Stimulated activated CD4-positive, alpha-beta T cell treated with anti-CD3 and anti-CD28 coated beads, TNF-alpha, amount 100 ng/mL, for 1 hour (primary cell): ENCODE measurements at regions not wholly inside any gene's neighbourhood (a gene's known extent, or its start where the extent isn't known, plus 50 kb on each side); places are given as distances from the start of the nearest gene placed in this dataset.
"Not testable (repeated sequence)": the region's sequence is repeated elsewhere in the genome, so short reads cannot be mapped to it uniquely, and the experiment has no call there.

Experiments used
- DNase-seq, 3 donors: peaks; one replicate each; pipeline ENCODE4 v3.0.0-alpha.2; 2020; ENCODE audit warnings: low read depth in 3 of 3, low spot score in 1 of 3

- no peak for DNase-seq
Measured at GRCh38 chr5:37971483-37972024, 131.7 kb upstream of the GDNF start.

GRCh38 chr5:37966871-37967270, 127.0 kb upstream of the GDNF start:
- DNase-seq = no peak

GRCh38 chr5:37966291-37966690, 126.5 kb upstream of the GDNF start:
- DNase-seq = no peak

- no peak for DNase-seq
Measured at GRCh38 chr5:37962389-37962788, 122.5 kb upstream of the GDNF start.

GRCh38 chr5:37957218-37957617, 117.4 kb upstream of the GDNF start:
- DNase-seq = no peak

GRCh38 chr5:37955748-37956147, 115.9 kb upstream of the GDNF start:
- DNase-seq = no peak

GRCh38 chr5:37954561-37954960, 114.7 kb upstream of the GDNF start:
- DNase-seq = no peak

- no peak for DNase-seq
Measured at GRCh38 chr5:37951946-37952721, 112.3 kb upstream of the GDNF start.

- no peak for DNase-seq
Measured at GRCh38 chr5:37950436-37950835, 110.6 kb upstream of the GDNF start.

GRCh38 chr5:37945446-37945845, 105.6 kb upstream of the GDNF start:
- DNase-seq = no peak

- DNase-seq = not testable (repeated sequence)
Measured at GRCh38 chr5:37943136-37943535, 103.3 kb upstream of the GDNF start.

GRCh38 chr5:37940931-37941623, 101.2 kb upstream of the GDNF start:
- DNase-seq = no peak

GRCh38 chr5:37938861-37939260, 99.0 kb upstream of the GDNF start:
- no peak for DNase-seq

GRCh38 chr5:37938076-37938852, 98.4 kb upstream of the GDNF start:
- no peak for DNase-seq

- no peak for DNase-seq
Measured at GRCh38 chr5:37936091-37936490, 96.2 kb upstream of the GDNF start.

GRCh38 chr5:37933576-37933975, 93.7 kb upstream of the GDNF start:
- DNase-seq = no peak

GRCh38 chr5:37932450-37932849, 92.6 kb upstream of the GDNF start:
- no peak for DNase-seq

- DNase-seq = no peak
Measured at GRCh38 chr5:37931541-37931940, 91.7 kb upstream of the GDNF start.

- DNase-seq = no peak
Measured at GRCh38 chr5:37930350-37930749, 90.5 kb upstream of the GDNF start.

- DNase-seq = no peak
Measured at GRCh38 chr5:37929791-37930190, 90.0 kb upstream of the GDNF start.

- DNase-seq = not testable (repeated sequence)
Measured at GRCh38 chr5:37927753-37928152, 87.9 kb upstream of the GDNF start.

- DNase-seq = no peak
Measured at GRCh38 chr5:37926732-37927131, 86.9 kb upstream of the GDNF start.
